SK-N-SH (cell line): ENCODE measurements at regions not wholly inside any gene's neighbourhood (a gene's known extent, or its start where the extent isn't known, plus 50 kb on each side); places are given as distances from the start of the nearest gene placed in this dataset.

ENCODE experiments used
- CTCF ChIA-PET: fragments of 300-600, 350-600 bp; formaldehyde crosslinking; extraction: SDS; loops from one replicate; lab custom pipeline; 2021; lab: Yijun Ruan, JAX
- POLR2A ChIA-PET: fragments of 350-600 bp; sonication (Branson Sonifier 250); formaldehyde crosslinking; extraction: SDS; loops from one replicate; lab custom pipeline; 2020; ENCODE audit warnings: antibody characterized with exemption, inconsistent platforms; lab: Yijun Ruan, JAX
- DNase-seq: peaks from one replicate; pipeline ENCODE4 v3.0.0; 2012
- H2AFZ ChIP-seq: fragments of 200-600 bp; sonication (generic); 2 replicates; pipeline ENCODE4 v1.8.1; 2016; ENCODE audit warnings: antibody characterized with exemption, mild to moderate bottlenecking, low read depth
- H3F3A ChIP-seq: fragments of 200-600 bp; sonication (generic); replicated peaks from 2 replicates; pipeline ENCODE3; 2016; ENCODE audit warnings: antibody characterized with exemption, mild to moderate bottlenecking; ENCODE audit not compliant: insufficient read depth
- H3K27ac ChIP-seq, 2 experiments: fragments of 200-500 bp in 1 of 2; fragments of 200-600 bp in 1 of 2; sonication (Bioruptor generic) in 1 of 2; sonication (generic), shearing (Covaris generic) in 1 of 2; 2 replicates each; pipeline versions ENCODE4 v1.5.1 to v1.6.1; 2014 to 2016; ENCODE audit warnings: low read depth in 2 of 2, inconsistent platforms in 1 of 2, low read length in 1 of 2, mild to moderate bottlenecking in 1 of 2, mixed read lengths in 1 of 2
- H3K27me3 ChIP-seq: fragments of 200-600 bp; sonication (generic), shearing (Covaris generic); 2 replicates; pipeline ENCODE4 v1.6.1; 2016; ENCODE audit warnings: mixed run types; ENCODE audit not compliant: insufficient read depth
- H3K36me3 ChIP-seq, 2 experiments: fragments of 200-500 bp in 1 of 2; fragments of 200-600 bp in 1 of 2; sonication (Bioruptor generic) in 1 of 2; sonication (generic) in 1 of 2; replicated peaks in 1 of 2; 2 replicates each; pipeline versions ENCODE3 to v1.5.1; 2014 to 2016; ENCODE audit warnings: low read length in 1 of 2, mild to moderate bottlenecking in 1 of 2; ENCODE audit not compliant: insufficient read depth in 2 of 2, control insufficient read depth in 1 of 2
- H3K4me1 ChIP-seq, 2 experiments: fragments of 200-500 bp in 1 of 2; fragments of 200-600 bp in 1 of 2; sonication (Bioruptor generic) in 1 of 2; sonication (generic), shearing (Covaris generic) in 1 of 2; 2 replicates each; pipeline versions ENCODE4 v1.5.1 to v1.6.1; 2014 to 2016; ENCODE audit warnings: low read depth in 1 of 2, low read length in 1 of 2, mixed run types in 1 of 2; ENCODE audit not compliant: insufficient read depth in 2 of 2, control insufficient read depth in 1 of 2
- H3K4me2 ChIP-seq: fragments of 200-600 bp; sonication (generic), shearing (Covaris generic); 2 replicates; pipeline ENCODE4 v1.6.1; 2017; ENCODE audit warnings: mixed run types
- H3K4me3 ChIP-seq, 2 experiments: fragments of 200-500 bp in 1 of 2; fragments of 200-600 bp in 1 of 2; sonication (Bioruptor generic) in 1 of 2; sonication (generic), shearing (Covaris generic) in 1 of 2; 2 replicates each; pipeline versions ENCODE4 v1.5.1 to v1.8.1; 2014 to 2016; ENCODE audit warnings: low read depth in 2 of 2, inconsistent platforms in 1 of 2, low read length in 1 of 2, mild to moderate bottlenecking in 1 of 2, mixed read lengths in 1 of 2, moderate library complexity in 1 of 2
- H3K79me2 ChIP-seq: fragments of 200-600 bp; sonication (generic); 2 replicates; pipeline ENCODE4 v1.8.1; 2017; ENCODE audit warnings: mild to moderate bottlenecking; ENCODE audit not compliant: insufficient read depth
- H3K9ac ChIP-seq: fragments of 200-600 bp; sonication (generic); 2 replicates; pipeline ENCODE4 v1.6.1; 2017; ENCODE audit warnings: mixed run types
- H3K9me2 ChIP-seq: fragments of 200-600 bp; sonication (generic); 2 replicates; pipeline ENCODE4 v1.6.1; 2017; ENCODE audit warnings: mixed run types
- H3K9me3 ChIP-seq: fragments of 200-600 bp; sonication (generic); 2 replicates; pipeline ENCODE4 v1.6.1; 2017; ENCODE audit warnings: mixed run types, mild to moderate bottlenecking, moderate library complexity
- H4K20me1 ChIP-seq: fragments of 200-600 bp; sonication (generic); 2 replicates; pipeline ENCODE4 v1.6.1; 2017; ENCODE audit warnings: mild to moderate bottlenecking, mixed run types; ENCODE audit not compliant: insufficient read depth
- RCOR1 ChIP-seq: fragments of 150-350 bp; IDR thresholded peaks from 2 replicates; pipeline ENCODE4 v1.6.1; 2017; ENCODE audit warnings: antibody characterized with exemption, low read length
- SIN3A ChIP-seq: IDR thresholded peaks from 2 replicates; pipeline ENCODE4 v1.6.1; 2012; ENCODE audit warnings: low read depth, mild to moderate bottlenecking, low read length, moderate library complexity, borderline replicate concordance
- TAF1 ChIP-seq: IDR thresholded peaks from 2 replicates; pipeline ENCODE4 v1.6.1; 2012; ENCODE audit warnings: low read depth, mild to moderate bottlenecking, low read length, moderate library complexity, borderline replicate concordance
- WGBS: methylation state at CpG from one replicate; pipeline ENCODE4 v1.1.6; 2017; ENCODE audit warnings: low lambda C conversion rate; 5-methylcytosine and 5-hydroxymethylcytosine counted together
- TF ChIP-seq, protein P1 (sequence below): fragments of 200-600 bp; sonication (generic); IDR thresholded peaks from 2 replicates; pipeline ENCODE4 v1.6.1; 2017; ENCODE audit warnings: antibody characterized with exemption, mild to moderate bottlenecking, moderate library complexity
- TF ChIP-seq, protein P2 (sequence below): fragments of 150-350 bp; IDR thresholded peaks from 2 replicates; pipeline ENCODE4 v1.6.1; 2017; ENCODE audit warnings: antibody characterized with exemption, low read length, low read depth, borderline replicate concordance
- TF ChIP-seq, protein P3 (sequence below): IDR thresholded peaks from 2 replicates; pipeline ENCODE4 v1.6.1; 2012; ENCODE audit warnings: mild to moderate bottlenecking, low read depth, low read length, moderate library complexity

DNA sequence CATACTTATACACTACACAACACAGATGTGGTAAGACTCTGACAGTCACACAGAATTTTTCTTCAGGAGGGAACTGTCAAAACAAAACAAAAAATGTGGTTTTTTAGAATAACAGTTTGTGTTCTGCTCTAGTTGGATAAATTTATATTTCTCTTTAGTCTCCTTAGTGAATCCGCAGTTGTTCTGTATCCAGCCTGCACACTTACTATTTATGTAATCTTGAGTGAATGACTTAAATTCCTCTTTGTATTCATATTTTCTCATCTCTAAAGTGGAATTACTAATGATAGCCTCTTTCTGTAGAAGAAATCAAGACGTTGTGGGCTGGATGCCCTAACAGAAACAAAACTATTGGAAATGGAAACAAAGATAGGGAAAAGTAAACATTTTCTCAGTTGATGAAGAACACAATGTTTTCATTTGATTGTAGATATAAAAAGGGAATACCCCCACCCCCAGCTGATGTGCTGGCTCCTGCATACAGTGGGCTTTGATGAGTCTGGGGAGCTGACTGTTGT, 375.2 kb downstream of the TRIB2 start:
- H3K27ac ChIP-seq, result no peak overlapping the region
- no peak for DNase-seq
- CTCF ChIA-PET, result interaction anchor here (0.6 kb wide), 1 partner anchor 315 kb away, joined by 3 read pairs; no protein-coding TSS in a partner anchor

More for the DNA sequence above, 375.2 kb downstream of the TRIB2 start:
- POLR2A ChIA-PET, result no interaction called here
- WGBS, result 43% methylated on average over 2 of the region's 2 CpGs
- H4K20me1 ChIP-seq, result no peaks in the 10 kb centered on the region
- no peaks in the 10 kb centered on the region for H3K4me1 ChIP-seq
- H2AFZ ChIP-seq, result no peak overlapping the region
- no peaks in the 10 kb centered on the region for H3K36me3 ChIP-seq
- no peak overlapping the region for H3K4me3 ChIP-seq
- no peaks in the 10 kb centered on the region for H3K9me2 ChIP-seq
- H3K79me2 ChIP-seq, result no peaks in the 10 kb centered on the region
- no peaks in the 10 kb centered on the region for H3K9me3 ChIP-seq
- H3K4me2 ChIP-seq, result no peak overlapping the region
- no peaks in the 10 kb centered on the region for H3F3A ChIP-seq
- TF ChIP-seq SIN3A (no peak), RCOR1 (no peak), TAF1 (no peak)
- TF ChIP-seq, protein P1, sequence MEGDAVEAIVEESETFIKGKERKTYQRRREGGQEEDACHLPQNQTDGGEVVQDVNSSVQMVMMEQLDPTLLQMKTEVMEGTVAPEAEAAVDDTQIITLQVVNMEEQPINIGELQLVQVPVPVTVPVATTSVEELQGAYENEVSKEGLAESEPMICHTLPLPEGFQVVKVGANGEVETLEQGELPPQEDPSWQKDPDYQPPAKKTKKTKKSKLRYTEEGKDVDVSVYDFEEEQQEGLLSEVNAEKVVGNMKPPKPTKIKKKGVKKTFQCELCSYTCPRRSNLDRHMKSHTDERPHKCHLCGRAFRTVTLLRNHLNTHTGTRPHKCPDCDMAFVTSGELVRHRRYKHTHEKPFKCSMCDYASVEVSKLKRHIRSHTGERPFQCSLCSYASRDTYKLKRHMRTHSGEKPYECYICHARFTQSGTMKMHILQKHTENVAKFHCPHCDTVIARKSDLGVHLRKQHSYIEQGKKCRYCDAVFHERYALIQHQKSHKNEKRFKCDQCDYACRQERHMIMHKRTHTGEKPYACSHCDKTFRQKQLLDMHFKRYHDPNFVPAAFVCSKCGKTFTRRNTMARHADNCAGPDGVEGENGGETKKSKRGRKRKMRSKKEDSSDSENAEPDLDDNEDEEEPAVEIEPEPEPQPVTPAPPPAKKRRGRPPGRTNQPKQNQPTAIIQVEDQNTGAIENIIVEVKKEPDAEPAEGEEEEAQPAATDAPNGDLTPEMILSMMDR, result no peak
- TF ChIP-seq, protein P2, sequence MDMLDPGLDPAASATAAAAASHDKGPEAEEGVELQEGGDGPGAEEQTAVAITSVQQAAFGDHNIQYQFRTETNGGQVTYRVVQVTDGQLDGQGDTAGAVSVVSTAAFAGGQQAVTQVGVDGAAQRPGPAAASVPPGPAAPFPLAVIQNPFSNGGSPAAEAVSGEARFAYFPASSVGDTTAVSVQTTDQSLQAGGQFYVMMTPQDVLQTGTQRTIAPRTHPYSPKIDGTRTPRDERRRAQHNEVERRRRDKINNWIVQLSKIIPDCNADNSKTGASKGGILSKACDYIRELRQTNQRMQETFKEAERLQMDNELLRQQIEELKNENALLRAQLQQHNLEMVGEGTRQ, result no peak
- TF ChIP-seq, protein P3, sequence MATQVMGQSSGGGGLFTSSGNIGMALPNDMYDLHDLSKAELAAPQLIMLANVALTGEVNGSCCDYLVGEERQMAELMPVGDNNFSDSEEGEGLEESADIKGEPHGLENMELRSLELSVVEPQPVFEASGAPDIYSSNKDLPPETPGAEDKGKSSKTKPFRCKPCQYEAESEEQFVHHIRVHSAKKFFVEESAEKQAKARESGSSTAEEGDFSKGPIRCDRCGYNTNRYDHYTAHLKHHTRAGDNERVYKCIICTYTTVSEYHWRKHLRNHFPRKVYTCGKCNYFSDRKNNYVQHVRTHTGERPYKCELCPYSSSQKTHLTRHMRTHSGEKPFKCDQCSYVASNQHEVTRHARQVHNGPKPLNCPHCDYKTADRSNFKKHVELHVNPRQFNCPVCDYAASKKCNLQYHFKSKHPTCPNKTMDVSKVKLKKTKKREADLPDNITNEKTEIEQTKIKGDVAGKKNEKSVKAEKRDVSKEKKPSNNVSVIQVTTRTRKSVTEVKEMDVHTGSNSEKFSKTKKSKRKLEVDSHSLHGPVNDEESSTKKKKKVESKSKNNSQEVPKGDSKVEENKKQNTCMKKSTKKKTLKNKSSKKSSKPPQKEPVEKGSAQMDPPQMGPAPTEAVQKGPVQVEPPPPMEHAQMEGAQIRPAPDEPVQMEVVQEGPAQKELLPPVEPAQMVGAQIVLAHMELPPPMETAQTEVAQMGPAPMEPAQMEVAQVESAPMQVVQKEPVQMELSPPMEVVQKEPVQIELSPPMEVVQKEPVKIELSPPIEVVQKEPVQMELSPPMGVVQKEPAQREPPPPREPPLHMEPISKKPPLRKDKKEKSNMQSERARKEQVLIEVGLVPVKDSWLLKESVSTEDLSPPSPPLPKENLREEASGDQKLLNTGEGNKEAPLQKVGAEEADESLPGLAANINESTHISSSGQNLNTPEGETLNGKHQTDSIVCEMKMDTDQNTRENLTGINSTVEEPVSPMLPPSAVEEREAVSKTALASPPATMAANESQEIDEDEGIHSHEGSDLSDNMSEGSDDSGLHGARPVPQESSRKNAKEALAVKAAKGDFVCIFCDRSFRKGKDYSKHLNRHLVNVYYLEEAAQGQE, result no peak
- no peak overlapping the region for H3K9ac ChIP-seq
- H3K27me3 ChIP-seq, result no peaks in the 10 kb centered on the region
